KMS-11 (cell line): ENCODE measurements at regions not wholly inside any gene's neighbourhood (a gene's known extent, or its start where the extent isn't known, plus 50 kb on each side); places are given as distances from the start of the nearest gene placed in this dataset.
"Not testable (repeated sequence)": the region's sequence is repeated elsewhere in the genome, so short reads cannot be mapped to it uniquely, and the experiment has no call there.

ENCODE experiments used
- H2AFZ ChIP-seq: fragments of 200-600 bp; sonication (generic); 2 replicates; pipeline ENCODE4 v1.6.1; 2016; ENCODE audit warnings: antibody characterized with exemption, mixed run types, low read depth
- H3K27ac ChIP-seq: fragments of 200-600 bp; sonication (generic); 2 replicates; pipeline ENCODE4 v1.6.1; 2016; ENCODE audit warnings: mild to moderate bottlenecking, mixed run types
- H3K27me3 ChIP-seq: fragments of 200-600 bp; sonication (generic); 2 replicates; pipeline ENCODE4 v1.6.1; 2017; ENCODE audit warnings: mild to moderate bottlenecking, low read depth, mixed run types, moderate library complexity; ENCODE audit not compliant: insufficient read depth
- H3K36me3 ChIP-seq: fragments of 200-600 bp; sonication (generic); 2 replicates; pipeline ENCODE4 v1.6.1; 2017; ENCODE audit warnings: mild to moderate bottlenecking, mixed run types; ENCODE audit not compliant: insufficient read depth
- H3K4me1 ChIP-seq: fragments of 200-600 bp; sonication (generic); 2 replicates; pipeline ENCODE4 v1.6.1; 2016; ENCODE audit warnings: mild to moderate bottlenecking, low read depth, mixed run types; ENCODE audit not compliant: poor library complexity, severe bottlenecking
- H3K4me2 ChIP-seq: fragments of 200-600 bp; sonication (generic); 2 replicates; pipeline ENCODE4 v1.7.0; 2016; ENCODE audit warnings: mild to moderate bottlenecking, mixed run types
- H3K4me3 ChIP-seq: fragments of 200-600 bp; sonication (generic); IDR thresholded peaks from 2 replicates; pipeline ENCODE4 v1.6.1; 2017; ENCODE audit warnings: low read depth, low read length, mixed read lengths; ENCODE audit not compliant: insufficient read depth
- H3K79me2 ChIP-seq: fragments of 200-600 bp; sonication (generic); 2 replicates; pipeline ENCODE4 v1.6.1; 2016; ENCODE audit warnings: low read depth, mixed run types; ENCODE audit not compliant: insufficient read depth
- H3K9ac ChIP-seq: fragments of 200-600 bp; sonication (generic); 2 replicates; pipeline ENCODE4 v1.6.1; 2016; ENCODE audit warnings: mild to moderate bottlenecking, mixed run types
- H4K20me1 ChIP-seq: fragments of 200-600 bp; sonication (generic); 2 replicates; pipeline ENCODE4 v1.6.1; 2016; ENCODE audit warnings: mild to moderate bottlenecking, mixed run types; ENCODE audit not compliant: insufficient read depth
- CTCF ChIP-seq: fragments of 200-600 bp; sonication (generic); conservative IDR thresholded peaks from 2 replicates; pipeline ENCODE4 v1.6.1; 2017; ENCODE audit warnings: low read depth, mild to moderate bottlenecking, antibody characterized with exemption, low read length, moderate library complexity, mixed read lengths

- not testable (repeated sequence) for H3K27me3 ChIP-seq, H3K4me3 ChIP-seq, H3K36me3 ChIP-seq, H3K9ac ChIP-seq, H3K4me1 ChIP-seq, H3K79me2 ChIP-seq, H3K27ac ChIP-seq, H2AFZ ChIP-seq, H3K4me2 ChIP-seq, H4K20me1 ChIP-seq
- 0 out of 2 replicates have a peak, but pooled peaks have one; percentile 27 for TF ChIP-seq CTCF
Measured at GRCh38 chr9:34760196-34761040, 50.5 kb upstream of the CCL21 start.
